GM12864 (cell line): ENCODE measurements at regions not wholly inside any gene's neighbourhood (a gene's known extent, or its start where the extent isn't known, plus 50 kb on each side); places are given as distances from the start of the nearest gene placed in this dataset.

Experiments used
- DNase-seq: peaks from one replicate; pipeline ENCODE4 v3.0.0-alpha.2; 2011; ENCODE audit warnings: low read depth
- H3K4me3 ChIP-seq: 2 replicates; pipeline ENCODE4 v1.5.1; 2011; ENCODE audit warnings: mild to moderate bottlenecking, low read depth, low read length, control low read depth
- CTCF ChIP-seq: IDR thresholded peaks from 2 replicates; pipeline ENCODE4 v1.5.1; 2011; ENCODE audit warnings: low read depth, mild to moderate bottlenecking, moderate library complexity, low read length, control low read depth, inconsistent platforms; ENCODE audit errors: missing control alignments

- DNase-seq: no peak
- H3K4me3 ChIP-seq: no peak overlapping the region
- no peak for TF ChIP-seq CTCF
Observed at GRCh38 chr2:196248467-196249094, 77.2 kb upstream of the STK17B start.

- no peak for TF ChIP-seq CTCF
Observed at GRCh38 chr2:196249171-196249570, 77.8 kb upstream of the STK17B start.

GRCh38 chr2:196249860-196250259 is 78.5 kb upstream of the STK17B start:
- H3K4me3 ChIP-seq: no peak overlapping the region
- DNase-seq: no peak
- no peak for TF ChIP-seq CTCF

More at GRCh38 chr2:196249171-196249570, 77.8 kb upstream of the STK17B start:
- H3K4me3 ChIP-seq: no peak overlapping the region
- DNase-seq: no peak

- TF ChIP-seq CTCF: no peak
- H3K4me3 ChIP-seq: no peak overlapping the region
- DNase-seq: no peak
Observed at GRCh38 chr2:196251132-196251531, 79.8 kb upstream of the STK17B start.

GRCh38 chr2:196252408-196253115 is 81.2 kb upstream of the STK17B start:
- DNase-seq: no peak
- TF ChIP-seq CTCF: no peak
- H3K4me3 ChIP-seq: no peak overlapping the region

GRCh38 chr2:196253116-196253480 is 81.7 kb upstream of the STK17B start:
- DNase-seq: no peak
- no peak for TF ChIP-seq CTCF
- H3K4me3 ChIP-seq: no peak overlapping the region

- no peak for TF ChIP-seq CTCF
- H3K4me3 ChIP-seq: no peak overlapping the region
- DNase-seq: no peak
Observed at GRCh38 chr2:196256585-196256984, 85.2 kb upstream of the STK17B start.
